ENCODE measurements at regions not wholly inside any gene's neighbourhood (a gene's known extent, or its start where the extent isn't known, plus 50 kb on each side); places are given as distances from the start of the nearest gene placed in this dataset.

DNA sequence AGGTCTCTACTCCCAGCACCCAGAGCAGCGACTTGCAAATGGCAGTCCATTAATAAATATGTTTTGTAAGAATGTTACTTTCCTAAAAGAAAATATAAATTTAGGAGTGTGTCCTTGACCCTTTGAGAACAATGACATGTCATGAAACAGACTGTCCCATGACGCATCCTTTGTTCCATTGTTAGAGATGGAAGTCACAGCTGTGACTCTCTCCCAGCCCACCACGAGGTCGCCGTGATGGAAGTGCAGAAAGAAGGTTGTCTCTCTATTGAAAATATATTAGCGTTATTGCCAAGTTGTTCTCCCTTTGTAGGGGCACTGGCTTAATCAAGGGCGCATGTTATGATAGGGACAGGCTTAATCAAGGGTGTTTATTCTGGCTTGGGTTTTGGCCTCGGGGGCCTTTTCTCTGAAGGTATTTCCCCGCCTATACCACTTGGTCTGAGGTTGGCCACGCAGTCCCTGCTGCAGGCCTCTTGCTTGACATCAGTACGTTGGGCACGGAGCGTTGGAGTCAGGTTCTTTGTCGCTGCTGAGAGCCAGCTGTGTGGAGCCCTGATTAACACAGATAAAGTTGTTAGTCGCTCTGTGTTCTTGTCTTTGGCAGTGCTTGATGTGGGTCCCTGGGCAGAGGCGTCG, 126.7 kb upstream of the ZNF536 start:
- H3K36me3 Mint-ChIP-seq (ENCODE audit: unreplicated experiment), result no peaks in the 10 kb centered on the region
- peaks cover 6% of the 10 kb centered on the region for H3K27me3 Mint-ChIP-seq (ENCODE audit: unreplicated experiment)
- no peak for TF ChIP-seq CTCF (IDR thresholded peaks at IDR 0.05; ENCODE audit: partially characterized antibody, unreplicated experiment)
- H3K27ac Mint-ChIP-seq (ENCODE audit: unreplicated experiment), result no peak overlapping the region
- H3K9me3 Mint-ChIP-seq (ENCODE audit: unreplicated experiment), result peaks cover 4% of the 10 kb centered on the region
- H3K4me1 Mint-ChIP-seq (ENCODE audit: low read depth, unreplicated experiment), result peaks cover 6% of the 10 kb centered on the region
- DNase-seq, result no peak
- H3K4me3 Mint-ChIP-seq (ENCODE audit: unreplicated experiment), result no peak overlapping the region

GRCh38 chr19:30249911-30250310, 122.3 kb upstream of the ZNF536 start:
- no peak overlapping the region for H3K27ac Mint-ChIP-seq (ENCODE audit: unreplicated experiment)
- no peaks in the 10 kb centered on the region for H3K9me3 Mint-ChIP-seq (ENCODE audit: unreplicated experiment)
- no peak overlapping the region for H3K4me3 Mint-ChIP-seq (ENCODE audit: unreplicated experiment)
- no peak for TF ChIP-seq CTCF (IDR thresholded peaks at IDR 0.05; ENCODE audit: partially characterized antibody, unreplicated experiment)
- no peak for DNase-seq
- no peaks in the 10 kb centered on the region for H3K36me3 Mint-ChIP-seq (ENCODE audit: unreplicated experiment)
- H3K4me1 Mint-ChIP-seq (ENCODE audit: low read depth, unreplicated experiment), result peaks cover 13% of the 10 kb centered on the region
- H3K27me3 Mint-ChIP-seq (ENCODE audit: unreplicated experiment), result peaks cover 7% of the 10 kb centered on the region

- Mint-ChIP-seq H3K36me3 (ENCODE audit: unreplicated experiment) (no peaks in the 10 kb centered on the region), H3K4me3 (ENCODE audit: unreplicated experiment) (no peak overlapping the region), H3K9me3 (ENCODE audit: unreplicated experiment) (no peaks in the 10 kb centered on the region), H3K27me3 (ENCODE audit: unreplicated experiment) (peaks cover 3% of the 10 kb centered on the region), H3K4me1 (ENCODE audit: low read depth, unreplicated experiment) (peaks cover 19% of the 10 kb centered on the region), H3K27ac (ENCODE audit: unreplicated experiment) (no peak overlapping the region)
- TF ChIP-seq CTCF (IDR thresholded peaks at IDR 0.05; ENCODE audit: partially characterized antibody, unreplicated experiment), result no peak
- DNase-seq, result no peak
Measured at GRCh38 chr19:30252214-30252613, 120.0 kb upstream of the ZNF536 start.

GRCh38 chr19:30253581-30253996, 118.6 kb upstream of the ZNF536 start:
- no peak for DNase-seq
- Mint-ChIP-seq H3K27me3 (ENCODE audit: unreplicated experiment) (peaks cover 3% of the 10 kb centered on the region), H3K9me3 (ENCODE audit: unreplicated experiment) (no peaks in the 10 kb centered on the region), H3K4me1 (ENCODE audit: low read depth, unreplicated experiment) (peaks cover 20% of the 10 kb centered on the region), H3K27ac (ENCODE audit: unreplicated experiment) (no peak overlapping the region), H3K4me3 (ENCODE audit: unreplicated experiment) (no peak overlapping the region), H3K36me3 (ENCODE audit: unreplicated experiment) (no peaks in the 10 kb centered on the region)
- TF ChIP-seq CTCF (IDR thresholded peaks at IDR 0.05; ENCODE audit: partially characterized antibody, unreplicated experiment), result no peak

DNA sequence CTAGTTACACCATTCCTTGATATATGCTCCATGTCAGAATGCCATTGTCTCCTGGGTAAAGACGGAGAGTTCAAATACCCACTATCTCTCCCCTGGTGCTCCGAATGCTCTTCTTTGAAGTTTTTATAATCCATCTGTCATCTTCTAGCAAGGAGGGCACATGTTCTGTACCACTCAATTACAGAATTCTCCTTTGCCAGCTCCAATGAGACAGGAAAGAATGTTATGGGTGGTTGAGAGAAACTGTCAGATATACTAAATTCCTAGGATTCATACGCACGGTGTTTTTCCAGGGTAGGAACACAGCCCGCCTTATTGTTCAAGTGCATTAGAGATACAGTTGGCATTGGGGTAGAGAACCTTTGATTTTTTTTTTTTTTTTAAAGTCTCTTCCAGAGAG, 118.0 kb upstream of the ZNF536 start:
- no peak for TF ChIP-seq CTCF (IDR thresholded peaks at IDR 0.05; ENCODE audit: partially characterized antibody, unreplicated experiment)
- Mint-ChIP-seq H3K9me3 (ENCODE audit: unreplicated experiment) (no peaks in the 10 kb centered on the region), H3K36me3 (ENCODE audit: unreplicated experiment) (no peaks in the 10 kb centered on the region), H3K27me3 (ENCODE audit: unreplicated experiment) (peaks cover 3% of the 10 kb centered on the region), H3K4me1 (ENCODE audit: low read depth, unreplicated experiment) (peaks cover 20% of the 10 kb centered on the region), H3K27ac (ENCODE audit: unreplicated experiment) (no peak overlapping the region), H3K4me3 (ENCODE audit: unreplicated experiment) (no peak overlapping the region)
- DNase-seq, result no peak
